ENCODE measurements at regions not wholly inside any gene's neighbourhood (a gene's known extent, or its start where the extent isn't known, plus 50 kb on each side); places are given as distances from the start of the nearest gene placed in this dataset.

GRCh38 chr1:5222626-5223025 lies 568.2 kb downstream of the AJAP1 start:
- TF ChIP-seq CTCF (IDR thresholded peaks at IDR 0.05; ENCODE audit: borderline replicate concordance, extremely low read depth, low read length, poor library complexity, severe bottlenecking) (no peak), EZH2 (IDR thresholded peaks at IDR 0.05; ENCODE audit: borderline replicate concordance, low read depth, low read length, severe bottlenecking) (no peak)
